ENCODE measurements at regions not wholly inside any gene's neighbourhood (a gene's known extent, or its start where the extent isn't known, plus 50 kb on each side); places are given as distances from the start of the nearest gene placed in this dataset.
"Not testable (repeated sequence)": the region's sequence is repeated elsewhere in the genome, so short reads cannot be mapped to it uniquely, and the experiment has no call there.

GRCh38 chr10:83750604-83751003, 388.7 kb upstream of the GHITM start:
- DNase-seq (ENCODE audit: low read depth, low spot score): no peak

GRCh38 chr10:83753490-83753889, 385.8 kb upstream of the GHITM start:
- DNase-seq (ENCODE audit: low read depth, low spot score): no peak

GRCh38 chr10:83754857-83755256, 384.5 kb upstream of the GHITM start:
- no peak for DNase-seq (ENCODE audit: low read depth, low spot score)

DNA sequence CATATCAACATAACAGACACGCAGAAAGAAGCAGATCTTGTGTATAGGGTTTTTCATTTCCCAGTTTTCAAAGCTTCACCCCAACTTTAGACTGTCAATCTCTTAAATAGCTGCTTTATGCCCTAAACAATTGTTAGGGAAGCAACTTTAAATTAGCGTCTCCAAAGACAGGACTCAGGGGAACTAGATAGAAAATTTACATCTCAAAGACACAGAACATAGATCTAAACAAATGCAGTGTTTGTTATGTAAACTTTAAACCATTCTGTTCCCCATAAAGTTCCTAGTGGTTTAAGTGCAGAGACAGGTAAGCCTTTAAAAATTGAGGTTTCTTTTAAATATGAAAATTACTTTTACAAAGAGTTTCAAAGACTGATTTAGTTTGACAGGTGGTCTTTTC, 379.2 kb upstream of the GHITM start:
- no peak for DNase-seq (ENCODE audit: low read depth, low spot score)

DNA sequence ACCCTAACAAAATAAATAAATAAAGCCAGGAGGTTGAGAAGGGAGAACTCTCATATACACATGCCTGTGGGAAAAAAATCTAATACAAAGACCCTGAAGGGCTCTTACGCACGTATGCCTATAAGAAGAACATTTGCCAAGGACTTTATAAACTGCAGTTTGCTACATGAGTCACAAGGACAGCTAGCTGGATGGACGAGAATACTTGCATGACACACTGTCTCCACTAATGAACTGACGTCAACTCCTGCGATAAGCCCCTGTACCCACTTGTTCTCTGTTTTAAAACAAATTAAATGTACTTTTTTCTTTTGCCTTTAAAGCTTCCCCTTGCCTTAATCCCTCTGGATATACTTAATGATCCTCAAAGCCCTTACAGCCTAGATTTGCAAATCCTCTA, 374.6 kb upstream of the GHITM start:
- DNase-seq (ENCODE audit: low read depth, low spot score): no peak

DNA sequence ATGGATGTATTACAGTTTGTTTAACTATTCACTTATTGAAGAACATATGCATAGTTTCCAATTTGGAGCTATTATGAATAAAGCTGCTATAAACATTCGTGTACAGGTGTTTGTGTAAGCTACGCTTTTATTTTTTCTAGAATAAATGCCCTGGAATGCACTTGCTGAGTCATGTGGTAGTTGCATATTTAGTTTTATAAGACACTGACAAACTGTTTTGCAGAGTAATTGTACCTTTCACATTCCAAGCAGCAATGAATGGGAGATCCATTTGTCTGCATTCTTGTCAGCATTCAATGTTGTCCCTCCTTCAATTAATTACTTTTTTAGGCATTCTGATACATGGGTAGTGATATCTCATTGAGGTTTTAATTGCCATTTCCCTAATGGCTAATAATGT, 373.6 kb upstream of the GHITM start:
- DNase-seq (ENCODE audit: low read depth, low spot score): no peak

DNA sequence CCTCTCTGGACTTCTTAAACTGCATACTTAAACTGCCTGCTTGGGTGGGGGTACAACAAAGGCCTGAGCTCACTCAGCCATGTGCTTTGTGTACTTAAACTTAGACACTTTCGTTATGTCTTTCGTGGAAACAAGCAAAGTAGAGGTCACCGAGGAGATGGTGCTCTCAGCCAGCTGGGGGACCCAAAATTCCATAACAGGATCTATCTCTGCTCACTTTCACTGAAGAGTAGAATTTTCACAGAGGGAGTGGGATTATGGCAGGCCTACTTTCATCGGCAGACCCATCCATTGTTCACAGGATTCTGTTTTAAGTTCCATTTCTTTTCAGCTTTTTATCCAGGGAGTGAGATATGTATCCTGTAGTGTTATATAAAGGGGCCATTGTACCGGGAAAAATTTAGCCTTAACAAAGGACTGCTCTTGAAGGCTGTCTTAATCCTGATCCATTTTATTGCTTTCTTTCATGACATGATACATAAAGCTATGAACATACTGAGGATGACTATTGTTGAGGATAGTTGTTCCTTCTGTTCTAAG, 370.0 kb upstream of the GHITM start:
- no peak for DNase-seq (ENCODE audit: low read depth, low spot score)

DNA sequence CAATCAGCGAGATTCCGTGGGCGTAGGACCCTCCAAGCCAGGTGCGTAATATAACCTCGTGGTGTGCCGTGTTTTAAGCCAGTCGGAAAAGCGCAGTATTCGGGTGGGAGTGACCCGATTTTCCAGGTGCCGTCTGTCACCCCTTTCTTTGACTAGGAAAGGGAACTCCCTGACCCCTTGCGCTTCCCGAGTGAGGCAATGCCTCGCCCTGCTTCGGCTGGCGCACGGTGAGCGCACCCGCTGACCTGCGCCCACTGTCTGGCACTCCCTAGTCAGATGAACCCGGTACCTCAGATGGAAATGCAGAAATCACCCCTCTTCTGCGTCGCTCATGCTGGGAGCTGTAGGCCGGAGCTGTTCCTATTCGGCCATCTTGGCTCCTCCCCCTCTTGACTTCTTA, 352.6 kb upstream of the GHITM start:
- DNase-seq (ENCODE audit: low read depth, low spot score): not testable (repeated sequence)

DNA sequence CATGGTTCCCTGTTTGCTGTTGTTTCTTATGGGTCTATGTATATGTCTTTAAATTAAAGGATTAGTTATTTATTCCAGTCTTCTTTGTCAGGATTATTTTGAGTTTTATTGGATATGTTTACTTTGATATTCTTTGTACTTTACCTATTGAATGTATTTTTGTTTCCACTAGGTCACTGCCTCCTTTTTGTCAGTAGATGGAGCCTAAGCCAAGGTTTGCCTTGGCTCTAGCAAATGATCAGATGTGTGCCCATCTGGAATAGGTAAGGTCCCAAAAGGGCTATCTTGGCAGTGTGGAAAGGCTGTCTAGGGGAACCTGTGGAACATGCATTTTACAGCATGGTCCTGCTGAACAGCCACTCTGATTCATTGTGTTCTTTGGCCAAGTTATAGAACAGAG, 337.3 kb upstream of the GHITM start:
- no peak for DNase-seq (ENCODE audit: low read depth, low spot score)

GRCh38 chr10:83806717-83807116, 332.6 kb upstream of the GHITM start:
- no peak for DNase-seq (ENCODE audit: low read depth, low spot score)

DNA sequence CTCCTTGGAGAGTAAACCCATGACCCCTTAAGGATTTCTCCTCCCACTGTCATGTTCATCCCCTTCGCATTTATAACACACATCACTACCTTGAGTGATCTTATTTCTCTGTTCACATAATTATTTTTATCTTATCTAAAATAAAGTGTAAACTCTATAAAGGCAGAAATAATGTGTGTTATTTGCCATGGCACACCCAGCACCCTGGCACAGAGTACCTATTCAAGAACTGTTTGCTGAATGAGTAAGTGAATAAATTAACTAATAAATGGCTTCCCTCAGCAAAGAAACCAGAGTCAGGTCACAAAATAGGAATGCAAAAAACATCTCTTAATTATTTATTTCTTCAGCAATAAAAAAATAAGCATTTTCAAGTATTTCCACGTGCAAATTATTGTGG, 330.3 kb upstream of the GHITM start:
- DNase-seq (ENCODE audit: low read depth, low spot score): no peak

DNA sequence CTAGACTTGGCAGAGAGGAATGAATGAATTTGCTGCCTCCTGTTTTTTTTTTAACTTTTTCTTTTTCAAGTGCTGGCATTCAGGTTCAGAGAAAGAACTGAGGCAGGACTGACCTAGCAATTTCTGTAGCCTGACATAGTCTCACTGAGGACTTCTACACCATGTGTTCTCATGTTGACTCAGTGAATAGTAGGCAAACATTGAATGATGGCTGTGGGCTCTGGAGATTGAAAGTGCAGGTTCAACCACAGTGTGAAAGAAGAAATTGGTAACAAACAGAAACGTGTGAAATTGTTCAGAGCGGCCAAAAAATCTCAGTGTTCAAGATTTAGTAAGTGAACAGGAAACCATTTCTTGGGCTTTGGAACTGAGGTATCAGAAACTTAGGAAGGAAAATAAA, 322.4 kb upstream of the GHITM start:
- DNase-seq (ENCODE audit: low read depth, low spot score): no peak

GRCh38 chr10:83817797-83818196, 321.5 kb upstream of the GHITM start:
- no peak for DNase-seq (ENCODE audit: low read depth, low spot score)

GRCh38 chr10:83819609-83820008, 319.7 kb upstream of the GHITM start:
- DNase-seq (ENCODE audit: low read depth, low spot score): no peak

GRCh38 chr10:83820033-83820432, 319.3 kb upstream of the GHITM start:
- no peak for DNase-seq (ENCODE audit: low read depth, low spot score)

GRCh38 chr10:83824099-83824498, 315.2 kb upstream of the GHITM start:
- no peak for DNase-seq (ENCODE audit: low read depth, low spot score)

GRCh38 chr10:83834096-83834495, 305.2 kb upstream of the GHITM start:
- no peak for DNase-seq (ENCODE audit: low read depth, low spot score)

DNA sequence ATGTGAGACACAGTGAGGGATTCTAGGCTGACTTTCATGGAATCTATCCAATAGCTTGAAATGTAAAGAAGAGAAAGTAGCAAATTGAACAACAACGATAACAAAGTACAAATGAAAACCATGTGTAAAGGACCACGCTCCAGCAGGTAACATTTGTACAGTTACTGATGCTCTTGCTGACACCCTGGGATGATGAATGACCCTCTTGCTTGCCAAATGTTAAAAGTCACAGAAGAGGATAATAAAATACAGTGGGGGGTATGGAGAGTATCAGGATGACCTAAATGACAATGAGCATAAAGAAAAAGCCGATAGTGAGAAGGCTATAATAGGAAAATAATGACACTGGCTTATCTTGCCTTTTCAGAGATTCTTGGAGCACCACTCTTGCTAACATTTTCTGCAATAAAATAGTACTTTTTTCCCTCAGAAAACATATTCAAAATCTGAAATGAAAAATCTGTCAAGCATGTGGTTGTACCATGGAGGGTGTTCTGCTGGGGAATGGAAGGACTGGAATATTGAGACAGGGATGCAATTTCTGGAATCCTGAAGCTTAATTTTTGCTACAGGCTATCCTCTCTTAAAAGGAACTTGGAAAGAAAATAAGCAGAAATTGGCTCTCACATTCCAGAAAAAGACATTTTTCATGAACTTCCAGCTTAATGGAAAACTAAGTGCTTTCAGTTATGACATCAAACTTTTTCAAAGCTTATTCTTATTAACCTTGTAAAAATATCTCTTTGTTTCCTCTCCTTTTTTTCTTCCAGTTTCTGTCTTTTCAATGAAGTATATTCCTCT, 303.2 kb upstream of the GHITM start:
- no peak for DNase-seq (ENCODE audit: low read depth, low spot score)

DNA sequence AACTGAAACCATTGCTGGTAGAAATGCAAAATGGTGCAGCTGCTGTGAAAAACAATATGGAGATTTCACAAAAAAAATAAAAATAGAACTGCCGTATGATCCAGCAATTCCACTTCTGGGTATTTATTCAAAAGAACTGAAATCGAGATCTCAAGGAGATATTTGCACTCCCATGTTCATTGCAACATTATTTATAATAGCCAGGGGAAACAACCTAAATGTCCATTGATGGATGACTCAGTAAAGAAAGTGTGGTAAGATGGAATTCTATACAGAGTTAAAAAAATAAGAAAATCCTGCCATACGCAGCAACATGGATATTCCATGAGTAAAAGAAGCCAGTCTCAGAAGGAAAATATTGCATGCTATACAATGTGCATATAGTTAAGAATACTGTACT, 290.6 kb upstream of the GHITM start:
- DNase-seq (ENCODE audit: low read depth, low spot score): no peak

GRCh38 chr10:83849150-83849549, 290.2 kb upstream of the GHITM start:
- no peak for DNase-seq (ENCODE audit: low read depth, low spot score)

- DNase-seq (ENCODE audit: low read depth, low spot score): no peak
These were observed 287.2 kb upstream of the GHITM start for GRCh38 chr10:83852146-83852545.

DNA sequence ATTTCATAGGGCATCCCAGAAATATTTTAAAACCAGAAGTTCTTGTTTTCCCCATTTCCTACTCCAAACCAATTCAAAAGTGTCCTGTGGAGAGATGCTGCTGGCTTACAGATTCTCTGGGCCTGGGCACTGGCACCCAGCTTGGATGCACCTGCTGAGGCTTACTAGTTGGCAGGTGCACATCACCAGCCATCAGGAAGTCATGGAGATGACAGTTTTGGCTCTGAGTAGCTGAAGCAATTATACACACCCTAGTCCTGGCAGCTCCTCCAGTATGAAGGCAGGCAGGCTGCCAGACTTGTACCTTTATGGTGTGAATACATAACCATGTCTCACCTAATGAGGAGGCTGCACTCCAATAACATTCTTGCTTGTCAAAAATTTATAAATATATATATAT, 276.6 kb upstream of the GHITM start:
- DNase-seq (ENCODE audit: low read depth, low spot score): no peak

DNA sequence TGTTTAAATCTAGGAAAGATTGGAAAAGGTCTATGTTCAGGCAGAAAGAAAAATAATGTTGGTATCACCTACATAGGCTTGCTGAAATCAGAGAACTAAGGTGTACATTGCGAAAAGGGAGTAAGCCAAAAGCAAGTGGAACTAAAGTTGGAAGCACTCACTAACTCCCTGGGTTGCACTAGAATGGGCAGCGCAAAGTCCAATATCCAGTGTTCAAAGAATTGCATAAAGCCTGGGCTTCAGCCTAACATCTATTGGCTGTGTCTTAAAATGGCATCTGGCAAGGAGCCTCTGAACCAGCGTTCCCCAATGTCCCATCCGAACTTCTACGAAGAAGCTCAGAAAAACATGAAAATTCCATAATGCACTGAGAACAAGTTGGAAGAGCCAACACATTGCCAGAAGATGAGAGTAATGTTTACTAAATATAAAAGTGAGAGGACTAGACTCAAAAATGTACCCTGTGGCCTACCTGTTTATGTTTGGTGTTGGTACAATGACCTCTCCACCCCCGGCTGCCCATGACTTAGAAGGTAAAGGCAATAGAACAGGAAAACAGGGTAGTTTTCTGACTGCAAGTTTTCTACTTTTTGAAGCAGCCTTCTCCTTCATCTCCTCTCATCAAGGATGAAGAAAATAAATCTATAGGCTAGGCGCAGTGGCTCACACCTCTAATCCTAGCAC, 275.9 kb upstream of the GHITM start:
- DNase-seq (ENCODE audit: low read depth, low spot score): no peak
